ENCODE measurements at regions not wholly inside any gene's neighbourhood (a gene's known extent, or its start where the extent isn't known, plus 50 kb on each side); places are given as distances from the start of the nearest gene placed in this dataset.

- TF ChIP-seq TEAD1 (CRISPR knock-in tag; IDR thresholded peaks at IDR 0.05) (no peak), SPI1 (IDR thresholded peaks at IDR 0.05; ENCODE audit: borderline replicate concordance, low read depth, low read length) (no peak), CBFB (CRISPR knock-in tag; IDR thresholded peaks at IDR 0.05) (no peak)
- TF ChIP-seq, protein P1, sequence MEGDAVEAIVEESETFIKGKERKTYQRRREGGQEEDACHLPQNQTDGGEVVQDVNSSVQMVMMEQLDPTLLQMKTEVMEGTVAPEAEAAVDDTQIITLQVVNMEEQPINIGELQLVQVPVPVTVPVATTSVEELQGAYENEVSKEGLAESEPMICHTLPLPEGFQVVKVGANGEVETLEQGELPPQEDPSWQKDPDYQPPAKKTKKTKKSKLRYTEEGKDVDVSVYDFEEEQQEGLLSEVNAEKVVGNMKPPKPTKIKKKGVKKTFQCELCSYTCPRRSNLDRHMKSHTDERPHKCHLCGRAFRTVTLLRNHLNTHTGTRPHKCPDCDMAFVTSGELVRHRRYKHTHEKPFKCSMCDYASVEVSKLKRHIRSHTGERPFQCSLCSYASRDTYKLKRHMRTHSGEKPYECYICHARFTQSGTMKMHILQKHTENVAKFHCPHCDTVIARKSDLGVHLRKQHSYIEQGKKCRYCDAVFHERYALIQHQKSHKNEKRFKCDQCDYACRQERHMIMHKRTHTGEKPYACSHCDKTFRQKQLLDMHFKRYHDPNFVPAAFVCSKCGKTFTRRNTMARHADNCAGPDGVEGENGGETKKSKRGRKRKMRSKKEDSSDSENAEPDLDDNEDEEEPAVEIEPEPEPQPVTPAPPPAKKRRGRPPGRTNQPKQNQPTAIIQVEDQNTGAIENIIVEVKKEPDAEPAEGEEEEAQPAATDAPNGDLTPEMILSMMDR (IDR thresholded peaks at IDR 0.05 in 2 of 3, conservative IDR thresholded peaks at IDR 0.05 in 1 of 3; ENCODE audit: insufficient read depth in 2 of 3, low read depth in 1 of 3, low read length in 3 of 3), result no peak
These were observed 64.1 kb downstream of the MIS18A start for GRCh38 chr21:32214654-32215305.
